ENCODE measurements at regions not wholly inside any gene's neighbourhood (a gene's known extent, or its start where the extent isn't known, plus 50 kb on each side); places are given as distances from the start of the nearest gene placed in this dataset.

GRCh38 chr5:7245121-7245651 lies 150.8 kb upstream of the ADCY2 start:
- no peak for DNase-seq (ENCODE audit: extremely low spot score)
- CTCF ChIA-PET: interaction anchor here (0.7 to 1.0 kb wide), 2 partner anchors 11 to 37 kb away, joined by 3 read pairs; no protein-coding TSS in a partner anchor
- POLR2A ChIA-PET: no interaction called here
- TF ChIP-seq, protein P1, sequence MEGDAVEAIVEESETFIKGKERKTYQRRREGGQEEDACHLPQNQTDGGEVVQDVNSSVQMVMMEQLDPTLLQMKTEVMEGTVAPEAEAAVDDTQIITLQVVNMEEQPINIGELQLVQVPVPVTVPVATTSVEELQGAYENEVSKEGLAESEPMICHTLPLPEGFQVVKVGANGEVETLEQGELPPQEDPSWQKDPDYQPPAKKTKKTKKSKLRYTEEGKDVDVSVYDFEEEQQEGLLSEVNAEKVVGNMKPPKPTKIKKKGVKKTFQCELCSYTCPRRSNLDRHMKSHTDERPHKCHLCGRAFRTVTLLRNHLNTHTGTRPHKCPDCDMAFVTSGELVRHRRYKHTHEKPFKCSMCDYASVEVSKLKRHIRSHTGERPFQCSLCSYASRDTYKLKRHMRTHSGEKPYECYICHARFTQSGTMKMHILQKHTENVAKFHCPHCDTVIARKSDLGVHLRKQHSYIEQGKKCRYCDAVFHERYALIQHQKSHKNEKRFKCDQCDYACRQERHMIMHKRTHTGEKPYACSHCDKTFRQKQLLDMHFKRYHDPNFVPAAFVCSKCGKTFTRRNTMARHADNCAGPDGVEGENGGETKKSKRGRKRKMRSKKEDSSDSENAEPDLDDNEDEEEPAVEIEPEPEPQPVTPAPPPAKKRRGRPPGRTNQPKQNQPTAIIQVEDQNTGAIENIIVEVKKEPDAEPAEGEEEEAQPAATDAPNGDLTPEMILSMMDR (IDR thresholded peaks at IDR 0.05; ENCODE audit: control extremely low read depth, extremely low read depth, low read depth, missing control alignments): no peak

DNA sequence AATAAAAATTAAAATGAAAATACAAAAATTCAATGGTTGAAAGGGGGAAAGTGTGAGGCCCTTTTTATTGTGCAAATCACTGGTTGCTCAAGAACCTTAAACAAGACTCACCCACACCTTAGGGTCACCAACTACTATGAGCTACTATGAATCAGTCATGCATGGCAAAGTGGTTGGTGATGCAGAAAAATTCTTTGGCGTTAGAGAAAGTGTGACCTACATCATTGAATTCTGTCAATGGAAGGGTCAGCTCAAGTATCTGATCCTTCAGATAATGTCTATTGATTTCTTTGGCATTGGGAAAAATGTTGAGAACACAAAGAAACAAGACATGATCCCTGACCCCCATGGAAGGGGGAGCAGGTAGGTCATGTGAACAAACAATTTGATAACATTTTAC lies 149.7 kb upstream of the ADCY2 start:
- DNase-seq (ENCODE audit: extremely low spot score): no peak
- TF ChIP-seq, protein P1 (IDR thresholded peaks at IDR 0.05; ENCODE audit: control extremely low read depth, extremely low read depth, low read depth, missing control alignments): no peak
- ChIA-PET CTCF (no interaction called here), POLR2A (no interaction called here)

DNA sequence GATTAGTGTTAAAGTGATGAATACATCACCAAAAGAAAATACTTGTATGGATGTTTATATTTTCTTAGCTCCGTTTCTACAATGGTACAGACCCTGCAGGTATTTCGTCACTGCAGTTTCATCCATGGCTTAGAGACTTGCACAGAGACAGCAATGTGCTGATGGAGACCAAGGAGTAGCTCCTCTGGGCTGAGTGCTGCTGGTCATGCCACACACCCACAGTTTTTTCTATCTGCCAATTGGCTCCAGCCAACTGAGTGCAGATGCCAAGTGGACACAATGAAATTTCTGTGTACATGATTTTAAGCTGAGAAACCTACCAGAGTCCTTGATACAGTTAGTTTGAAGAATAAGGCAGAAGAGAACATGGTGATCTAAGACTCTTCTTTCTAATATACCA lies 145.9 kb upstream of the ADCY2 start:
- TF ChIP-seq, protein P1 (IDR thresholded peaks at IDR 0.05; ENCODE audit: control extremely low read depth, extremely low read depth, low read depth, missing control alignments): no peak
- no peak for DNase-seq (ENCODE audit: extremely low spot score)
- ChIA-PET POLR2A (no interaction called here), CTCF (interaction anchor here (1.6 kb wide), 1 partner anchor 11 kb away, joined by 4 read pairs; no protein-coding TSS in a partner anchor)

DNA sequence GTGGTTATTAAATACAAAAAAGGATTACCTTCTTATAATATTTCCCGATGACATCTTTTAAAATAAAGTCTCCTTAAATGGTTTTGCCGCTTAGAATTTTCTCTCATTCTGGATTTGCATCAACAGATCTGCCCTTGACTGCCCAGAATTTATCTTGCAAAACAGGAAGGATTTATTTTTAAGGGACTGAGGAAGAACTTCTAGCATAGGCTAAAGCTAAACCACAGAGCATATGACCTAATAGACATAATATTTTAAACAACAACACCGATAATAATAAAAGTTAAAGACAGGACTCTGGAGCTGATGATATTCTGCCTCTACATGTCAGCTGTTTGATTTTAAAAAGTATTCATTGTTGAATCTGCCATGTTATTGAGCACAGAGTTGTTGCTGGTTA lies 145.3 kb upstream of the ADCY2 start:
- ChIA-PET CTCF (interaction anchor here (1.6 kb wide), 1 partner anchor 9 kb away, joined by 3 read pairs; no protein-coding TSS in a partner anchor), POLR2A (no interaction called here)
- TF ChIP-seq, protein P1 (IDR thresholded peaks at IDR 0.05; ENCODE audit: control extremely low read depth, extremely low read depth, low read depth, missing control alignments): no peak
- no peak for DNase-seq (ENCODE audit: extremely low spot score)

DNA sequence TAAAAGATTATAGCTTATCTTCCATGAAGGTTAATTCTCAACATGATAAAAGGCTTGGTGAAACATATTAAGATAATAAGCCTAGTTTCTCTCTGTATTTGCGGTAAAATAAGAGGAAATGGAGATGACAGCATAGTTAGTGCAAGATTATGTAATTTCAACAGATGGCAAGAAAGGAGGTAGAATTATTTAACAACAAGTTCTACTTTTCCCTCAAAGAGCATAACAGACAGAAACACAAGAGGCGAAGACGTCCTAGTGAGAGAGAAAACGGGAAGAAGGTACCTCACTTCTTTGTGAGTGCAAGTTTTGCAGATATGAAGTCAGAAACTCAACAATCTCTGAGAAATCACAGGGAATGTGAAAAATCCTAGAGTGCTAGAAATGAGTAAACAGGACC lies 144.8 kb upstream of the ADCY2 start:
- TF ChIP-seq, protein P1 (IDR thresholded peaks at IDR 0.05; ENCODE audit: control extremely low read depth, extremely low read depth, low read depth, missing control alignments): no peak
- ChIA-PET POLR2A (no interaction called here), CTCF (interaction anchor here (1.6 kb wide), 1 partner anchor 10 kb away, joined by 3 read pairs; no protein-coding TSS in a partner anchor)
- DNase-seq (ENCODE audit: extremely low spot score): no peak

DNA sequence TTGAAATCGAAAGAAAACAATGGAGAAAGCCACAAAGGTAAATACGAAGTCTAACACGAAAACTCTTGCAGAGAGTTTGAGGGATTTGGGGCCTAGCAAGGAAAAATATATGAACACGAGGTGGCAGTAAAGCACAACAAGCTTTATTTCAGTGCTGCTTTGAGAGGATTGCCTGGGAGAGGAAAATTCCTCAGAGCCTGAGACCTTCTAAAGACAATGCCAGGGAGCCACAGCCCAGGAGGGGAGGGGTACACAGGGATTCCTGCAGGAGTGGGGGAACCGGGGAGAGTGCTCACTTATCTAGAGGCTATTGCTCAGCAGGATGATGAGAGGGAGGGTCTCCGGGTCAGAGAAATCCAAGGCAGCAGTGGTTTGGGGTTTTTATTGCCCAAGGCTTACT lies 134.9 kb upstream of the ADCY2 start:
- ChIA-PET POLR2A (no interaction called here), CTCF (interaction anchor here (0.8 to 2.3 kb wide), 8 partner anchors 12 to 595 kb away, joined by 3 to 9 read pairs (median 4); no protein-coding TSS in a partner anchor)
- TF ChIP-seq, protein P1 (IDR thresholded peaks at IDR 0.05; ENCODE audit: control extremely low read depth, extremely low read depth, low read depth, missing control alignments): peak; percentile 31
- DNase-seq (ENCODE audit: extremely low spot score): peak; percentile 17

Data from GM10248 (cell line).